Tongue (tissue), 1 donor: ENCODE measurements at regions not wholly inside any gene's neighbourhood (a gene's known extent, or its start where the extent isn't known, plus 50 kb on each side); places are given as distances from the start of the nearest gene placed in this dataset.
"Not testable (repeated sequence)": the region's sequence is repeated elsewhere in the genome, so short reads cannot be mapped to it uniquely, and the experiment has no call there.

Source experiments
- DNase-seq: peaks from one replicate; pipeline ENCODE4 v3.0.0-alpha.2; 2015

- DNase-seq: no peak
Observed at GRCh38 chr4:91653067-91653466, 650.7 kb upstream of the GRID2 start.

DNA sequence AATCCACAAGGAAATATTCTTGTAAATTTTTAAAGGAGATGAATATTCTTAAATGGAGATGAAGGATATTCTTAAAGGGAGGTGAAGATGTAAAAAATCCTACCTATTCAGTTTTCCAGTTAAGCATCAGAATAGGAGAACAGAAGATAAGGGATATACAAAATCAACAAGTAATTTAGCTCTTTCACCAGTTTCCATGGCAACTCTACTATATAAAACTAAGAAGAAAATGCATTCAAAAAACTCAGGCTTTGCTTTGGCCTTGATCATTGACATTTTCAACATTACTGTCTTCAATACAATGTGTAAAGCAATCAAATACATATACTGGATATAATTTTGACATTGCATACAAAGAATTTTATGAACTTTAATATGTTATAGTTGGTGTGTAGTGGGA, 622.7 kb upstream of the GRID2 start:
- no peak for DNase-seq

DNA sequence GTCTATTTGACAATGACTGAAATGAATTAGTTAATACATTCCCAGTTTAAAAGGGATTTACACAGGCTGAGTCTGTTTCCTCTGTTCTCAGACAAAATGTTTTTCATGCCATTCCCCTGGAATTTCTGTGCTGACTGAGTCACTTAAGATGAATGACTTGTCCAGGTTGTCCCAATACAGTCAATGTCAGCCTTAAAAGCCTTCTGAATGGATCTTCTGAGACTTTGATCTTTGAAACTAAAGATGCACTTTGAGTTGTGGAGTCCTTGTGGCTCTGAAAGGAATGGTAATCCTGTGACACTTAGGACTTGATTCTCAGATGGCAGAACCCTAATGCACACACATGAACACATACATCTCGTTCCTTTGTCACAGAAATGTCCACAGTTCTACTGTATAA, 622.2 kb upstream of the GRID2 start:
- no peak for DNase-seq

DNA sequence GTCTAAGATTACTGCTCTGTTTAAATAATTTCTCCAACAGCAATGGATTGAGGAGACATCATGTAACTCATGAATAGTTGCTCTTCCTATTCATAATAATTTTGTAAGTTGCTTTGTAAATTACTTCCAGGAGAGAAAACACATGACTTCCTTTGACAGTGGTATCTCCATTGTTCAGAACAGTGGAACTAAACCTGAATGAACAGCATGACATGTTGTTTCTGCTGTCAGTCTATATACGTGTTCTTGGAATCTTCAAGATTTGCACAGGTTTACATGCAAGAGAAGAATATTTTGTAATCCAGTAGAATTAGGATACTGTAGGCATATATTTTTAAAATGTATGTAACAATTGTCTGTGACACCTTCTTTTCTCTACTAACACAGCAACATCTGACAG, 618.8 kb upstream of the GRID2 start:
- no peak for DNase-seq

GRCh38 chr4:91688413-91688812, 615.4 kb upstream of the GRID2 start:
- no peak for DNase-seq

- DNase-seq: not testable (repeated sequence)
Observed at GRCh38 chr4:91699691-91700090, 604.1 kb upstream of the GRID2 start.

GRCh38 chr4:91729851-91730250, 573.9 kb upstream of the GRID2 start:
- DNase-seq: no peak

DNA sequence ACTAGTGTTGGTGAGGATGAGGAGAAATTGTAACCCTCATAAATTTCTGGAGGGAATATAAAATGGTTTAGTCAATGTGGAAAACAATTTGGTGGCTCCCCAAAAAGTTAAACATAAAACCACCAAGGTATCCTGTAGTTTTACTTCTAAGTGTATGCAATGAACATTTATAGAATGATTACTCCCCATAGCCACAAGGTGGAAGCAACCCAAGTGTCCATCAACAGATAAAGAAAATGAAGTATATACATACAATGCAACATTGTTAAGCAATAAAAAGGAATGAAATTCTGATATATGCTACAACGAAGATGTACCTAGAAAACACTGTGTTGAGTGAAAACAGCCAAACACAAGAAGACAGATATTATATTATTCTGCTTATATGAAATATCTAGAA, 569.1 kb upstream of the GRID2 start:
- no peak for DNase-seq

GRCh38 chr4:91738831-91739230, 564.9 kb upstream of the GRID2 start:
- DNase-seq: not testable (repeated sequence)

GRCh38 chr4:91746551-91746950, 557.2 kb upstream of the GRID2 start:
- DNase-seq: no peak

GRCh38 chr4:91751961-91752360, 551.8 kb upstream of the GRID2 start:
- no peak for DNase-seq

- no peak for DNase-seq
Observed at GRCh38 chr4:91754716-91755115, 549.0 kb upstream of the GRID2 start.

GRCh38 chr4:91758487-91758886, 545.3 kb upstream of the GRID2 start:
- no peak for DNase-seq

GRCh38 chr4:91764085-91764484, 539.7 kb upstream of the GRID2 start:
- no peak for DNase-seq

- DNase-seq: no peak
Observed at GRCh38 chr4:91769912-91770311, 533.9 kb upstream of the GRID2 start.

DNA sequence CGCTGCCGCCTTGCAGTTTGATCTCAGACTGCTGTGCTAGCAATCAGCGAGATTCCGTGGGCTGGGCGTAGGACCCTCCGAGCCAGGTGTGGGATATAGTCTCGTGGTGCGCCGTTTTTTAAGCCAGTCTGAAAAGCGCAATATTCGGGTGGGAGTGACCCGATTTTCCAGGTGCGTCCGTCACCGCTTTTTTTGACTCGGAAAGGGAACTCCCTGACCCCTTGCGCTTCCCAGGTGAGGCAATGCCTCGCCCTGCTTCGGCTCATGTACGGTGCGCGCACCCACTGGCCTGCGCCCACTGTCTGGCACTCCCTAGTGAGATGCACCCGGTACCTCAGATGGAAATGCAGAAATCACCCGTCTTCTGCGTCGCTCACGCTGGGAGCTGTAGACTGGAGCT, 512.1 kb upstream of the GRID2 start:
- DNase-seq: not testable (repeated sequence)

GRCh38 chr4:91795947-91796346, 507.8 kb upstream of the GRID2 start:
- DNase-seq: no peak

DNA sequence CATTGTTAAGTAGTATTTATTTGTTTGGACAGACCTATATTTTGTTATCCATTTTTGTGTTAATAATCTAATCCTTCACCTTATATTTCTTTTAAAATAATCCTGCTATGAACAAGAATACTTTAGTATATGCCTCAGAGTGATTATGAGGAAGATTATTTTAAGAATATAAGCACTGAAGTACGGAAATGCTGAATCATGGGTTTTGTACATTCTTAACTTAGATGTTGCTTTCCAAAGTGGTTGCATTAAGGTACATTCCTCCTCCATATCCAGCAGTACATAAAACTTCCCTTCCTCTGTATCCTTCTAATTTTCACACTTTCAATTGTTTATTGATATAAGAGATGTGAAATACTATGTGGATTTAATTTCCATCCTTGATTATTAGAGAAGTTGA, 491.4 kb upstream of the GRID2 start:
- no peak for DNase-seq

DNA sequence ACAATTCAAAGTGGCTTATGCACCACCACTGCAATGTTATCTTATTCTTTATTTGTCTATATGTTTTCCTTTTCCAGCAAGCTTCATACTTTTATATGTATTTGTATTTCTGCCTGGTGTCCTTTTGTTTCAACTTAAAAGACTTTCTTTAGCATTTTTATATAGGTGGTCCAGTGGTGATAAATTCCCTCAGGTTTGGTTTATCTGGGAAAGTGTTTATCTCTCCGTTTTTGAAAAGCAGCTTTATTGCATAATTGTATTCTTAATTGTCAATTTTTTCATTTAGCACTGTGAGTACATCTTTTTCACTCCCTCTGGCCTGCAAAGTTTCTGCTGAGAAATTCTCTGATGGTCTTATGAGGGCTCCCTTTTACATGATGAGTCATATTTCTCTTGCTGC, 479.0 kb upstream of the GRID2 start:
- DNase-seq: no peak

DNA sequence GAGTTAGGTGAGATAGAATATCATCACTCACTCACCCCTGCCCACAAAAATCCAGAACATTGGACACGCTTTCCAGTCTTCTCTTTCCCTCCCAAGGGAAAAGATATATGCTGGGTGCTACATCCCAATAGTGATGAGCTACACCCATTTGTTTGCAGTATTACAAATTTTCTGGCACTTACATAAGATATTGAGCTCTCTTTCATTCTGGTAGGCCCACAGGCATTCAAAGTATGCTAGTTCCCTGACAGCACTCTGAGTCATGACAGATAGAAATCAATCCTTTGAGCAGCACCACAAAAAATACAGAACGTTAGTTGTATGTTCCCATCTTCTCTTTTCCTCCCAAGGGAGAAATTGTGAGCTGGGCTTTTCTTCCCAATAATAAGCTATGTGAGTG, 477.6 kb upstream of the GRID2 start:
- DNase-seq: no peak

DNA sequence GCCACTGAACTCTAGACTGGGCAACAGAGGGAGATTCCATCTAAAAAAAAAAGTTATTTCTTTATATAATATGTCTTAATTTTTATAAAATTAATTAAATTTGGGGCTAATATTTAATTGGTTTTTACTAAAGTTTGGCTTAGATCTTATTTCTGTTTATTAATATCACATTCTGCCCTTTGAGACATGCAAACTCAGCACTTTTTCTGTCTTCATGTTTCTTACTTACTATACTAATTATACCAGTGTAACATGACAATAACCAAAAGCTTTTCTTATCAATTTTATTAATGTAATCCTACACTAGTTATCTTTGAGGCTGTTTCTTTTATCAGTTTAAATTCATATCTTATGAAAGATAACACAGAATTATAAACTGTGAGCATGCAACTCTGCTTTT, 475.9 kb upstream of the GRID2 start:
- no peak for DNase-seq

DNA sequence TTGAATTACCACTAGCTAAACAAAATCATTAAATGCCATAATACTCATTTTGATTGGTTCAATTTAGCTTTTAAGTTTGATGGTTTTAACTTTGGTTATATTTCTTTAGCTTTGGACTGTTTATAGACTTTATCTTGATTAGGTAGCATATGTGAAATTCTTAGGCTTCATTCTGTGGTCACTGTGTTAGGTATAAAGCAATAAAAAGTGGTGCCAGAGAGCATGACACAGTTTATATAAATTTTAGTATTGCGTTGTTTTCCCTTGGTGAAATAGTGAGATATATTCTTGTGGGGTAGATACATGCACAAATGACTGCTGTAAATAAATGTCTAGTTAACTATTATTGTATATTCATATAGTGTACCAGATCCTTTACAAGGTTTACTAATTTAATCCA, 474.2 kb upstream of the GRID2 start:
- DNase-seq: no peak

DNA sequence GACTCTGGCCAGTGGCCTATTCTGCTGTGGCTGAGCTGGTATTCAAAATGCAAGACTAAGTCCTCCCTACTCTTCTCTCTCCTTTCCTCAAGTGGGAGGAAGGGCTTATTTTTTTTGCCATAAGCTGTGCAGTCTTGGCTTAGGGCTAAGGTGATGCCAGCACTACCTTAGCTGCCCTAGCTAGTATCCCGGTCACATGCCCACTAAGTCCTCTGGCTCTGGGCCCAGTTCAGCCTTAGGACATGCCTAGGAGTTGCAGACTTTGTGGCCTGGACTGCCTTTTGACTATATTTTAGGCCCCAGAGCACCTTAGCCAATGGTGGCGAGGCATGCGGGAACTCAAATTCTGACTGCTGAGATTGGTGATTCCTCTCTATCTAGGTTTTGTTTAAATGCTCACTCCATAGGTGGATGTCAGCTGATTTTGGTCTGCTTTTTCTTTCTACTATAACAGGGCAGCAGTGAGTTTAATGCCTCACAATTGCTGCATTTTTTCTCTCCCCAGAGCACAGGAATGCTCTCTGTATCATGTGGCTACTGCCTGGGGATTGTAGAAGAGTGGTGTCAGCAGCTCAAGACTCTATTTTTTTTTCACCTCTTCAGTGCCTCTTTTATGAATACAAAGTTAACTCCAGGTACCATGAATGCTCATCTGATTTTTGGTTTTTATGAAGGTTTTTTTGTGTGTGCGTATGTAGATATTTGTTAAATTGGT, 472.9 kb upstream of the GRID2 start:
- DNase-seq: no peak

GRCh38 chr4:91837608-91838029, 466.1 kb upstream of the GRID2 start:
- DNase-seq: no peak
